PC-3 (cell line): ENCODE measurements at regions not wholly inside any gene's neighbourhood (a gene's known extent, or its start where the extent isn't known, plus 50 kb on each side); places are given as distances from the start of the nearest gene placed in this dataset.

Experiments
- ATAC-seq: fragments of 200-7000 bp; cut with Tn5 transposase; 2 replicates; pipeline ENCODE4 v1.9.1; 2020; ENCODE audit warnings: mild to moderate bottlenecking, moderate library complexity
- BruUV-seq: library from RNA; stranded (reverse); fragments of 400-500 nt; replicated peaks from 2 replicates; lab custom pipeline; 2021; lab: Mats Ljungman, UMichigan
- CTCF ChIA-PET: fragments of 300-600 bp; sonication (Branson Sonifier 250); formaldehyde crosslinking; loops from one replicate; lab custom pipeline; 2022; ENCODE audit warnings: antibody characterized with exemption; lab: Charles Lee
- POLR2A ChIA-PET: fragments of 300-600 bp; sonication (Branson Sonifier 250); formaldehyde crosslinking; loops from one replicate; lab custom pipeline; 2022; ENCODE audit warnings: antibody characterized with exemption; ENCODE audit not compliant: unreplicated experiment; lab: Charles Lee
- DNase-seq: peaks from one replicate; pipeline ENCODE4 v3.0.0-alpha.2; 2015
- H2AFZ ChIP-seq: fragments of 300-600 bp; sonication (generic); 2 replicates; pipeline ENCODE4 v1.6.0; 2016; ENCODE audit warnings: antibody characterized with exemption, low read length
- H3F3A ChIP-seq: fragments of 300-600 bp; sonication (generic); one replicate; pipeline ENCODE4 v1.6.0; 2017; ENCODE audit warnings: antibody characterized with exemption, low read length, control low read depth, mild to moderate bottlenecking; ENCODE audit not compliant: unreplicated experiment
- H3K27ac ChIP-seq: fragments of 300-600 bp; sonication (generic); 2 replicates; pipeline ENCODE4 v1.5.1; 2016; ENCODE audit warnings: mild to moderate bottlenecking, low read length
- H3K27me3 ChIP-seq: fragments of 300-600 bp; sonication (generic); 2 replicates; pipeline ENCODE4 v1.6.1; 2016; ENCODE audit warnings: low read length, mixed read lengths
- H3K36me3 ChIP-seq: fragments of 300-600 bp; sonication (generic); 2 replicates; pipeline ENCODE4 v1.6.1; 2016; ENCODE audit warnings: low read depth, mixed run types, low read length, mixed read lengths
- H3K4me1 ChIP-seq: fragments of 300-600 bp; sonication (generic); 2 replicates; pipeline ENCODE4 v1.5.1; 2016; ENCODE audit warnings: low read length; ENCODE audit not compliant: insufficient read depth
- H3K4me2 ChIP-seq: fragments of 300-600 bp; sonication (generic); 2 replicates; pipeline ENCODE4 v1.6.0; 2016; ENCODE audit warnings: low read length
- H3K4me3 ChIP-seq: fragments of 300-600 bp; sonication (generic); 2 replicates; pipeline ENCODE4 v1.5.1; 2016; ENCODE audit warnings: mild to moderate bottlenecking, low read length, mixed read lengths
- H3K79me2 ChIP-seq: fragments of 300-600 bp; sonication (generic); 2 replicates; pipeline ENCODE4 v1.6.1; 2017; ENCODE audit warnings: low read length, mixed read lengths
- H3K9ac ChIP-seq: fragments of 300-600 bp; sonication (generic); 2 replicates; pipeline ENCODE4 v1.6.0; 2016; ENCODE audit warnings: mild to moderate bottlenecking, low read length
- H3K9me2 ChIP-seq: fragments of 300-600 bp; sonication (generic); replicated peaks from 2 replicates; pipeline ENCODE4 v1.6.1; 2016; ENCODE audit warnings: mixed run types, low read length, mixed read lengths
- H3K9me3 ChIP-seq: fragments of 300-600 bp; sonication (generic); 2 replicates; pipeline ENCODE4 v1.6.1; 2016; ENCODE audit warnings: low read length, mixed read lengths
- H4K20me1 ChIP-seq: fragments of 300-600 bp; sonication (generic); 2 replicates; pipeline ENCODE4 v1.6.1; 2016; ENCODE audit warnings: low read length, mixed read lengths
- CTCF ChIP-seq: fragments of 300-600 bp; sonication (generic); conservative IDR thresholded peaks from 2 replicates; pipeline ENCODE4 v1.5.1; 2017; ENCODE audit warnings: antibody characterized with exemption, low read depth, mild to moderate bottlenecking, low read length
- EZH2 ChIP-seq: fragments of 300-600 bp; sonication (generic); IDR thresholded peaks from one replicate; pipeline ENCODE4 v1.6.1; 2017; ENCODE audit warnings: antibody characterized with exemption, mild to moderate bottlenecking, low read length; ENCODE audit not compliant: unreplicated experiment
- EZH2phosphoT487 ChIP-seq: fragments of 300-600 bp; sonication (generic); IDR thresholded peaks from 2 replicates; pipeline ENCODE4 v1.6.1; 2018; ENCODE audit warnings: mild to moderate bottlenecking, antibody characterized with exemption, low read length, borderline replicate concordance
- intact Hi-C: fragments of 100-400 bp; cut with micrococcal nuclease; formaldehyde crosslinking; loops from 2 replicates; pipeline ENCODE4 v1.9.0; 2023

GRCh38 chrX:109797311-109797975 is 64.4 kb upstream of the ACSL4 start:
- no peak overlapping the region for H2AFZ ChIP-seq
- ATAC-seq (no peak), DNase-seq (peak; percentile 10)
- no peak overlapping the region for H3K4me2 ChIP-seq
- no peaks in the 10 kb centered on the region for H3K9me3 ChIP-seq
- TF ChIP-seq EZH2phosphoT487 (no peak), EZH2 (no peak), CTCF (no peak)
- no TSS peak for BruUV-seq
- POLR2A ChIA-PET = no interaction called here
- no peaks in the 10 kb centered on the region for H3K9me2 ChIP-seq
- H3F3A ChIP-seq = no peaks in the 10 kb centered on the region
- CTCF ChIA-PET = no interaction called here
- no peak overlapping the region for H3K27ac ChIP-seq
- H4K20me1 ChIP-seq = no peaks in the 10 kb centered on the region
- no peak overlapping the region for H3K4me3 ChIP-seq
- H3K4me1 ChIP-seq = peaks cover 15% of the 10 kb centered on the region
- H3K79me2 ChIP-seq = no peaks in the 10 kb centered on the region
- no peaks in the 10 kb centered on the region for H3K36me3 ChIP-seq
- no peak overlapping the region for H3K9ac ChIP-seq
- intact Hi-C loops = no loop called here
- H3K27me3 ChIP-seq = no peaks in the 10 kb centered on the region

GRCh38 chrX:109812236-109812635 is 79.2 kb upstream of the ACSL4 start:
- ChIA-PET POLR2A (no interaction called here), CTCF (no interaction called here)
- Histone ChIP-seq H3K4me3 (no peak overlapping the region), H3K9me3 (no peaks in the 10 kb centered on the region), H4K20me1 (no peaks in the 10 kb centered on the region), H3F3A (no peaks in the 10 kb centered on the region), H3K27ac (no peak overlapping the region), H3K27me3 (no peaks in the 10 kb centered on the region), H3K4me1 (peaks cover 6% of the 10 kb centered on the region; the same call in 1 of the 2 replicates), H3K9me2 (no peaks in the 10 kb centered on the region), H3K36me3 (no peaks in the 10 kb centered on the region), H2AFZ (no peak overlapping the region), H3K79me2 (no peaks in the 10 kb centered on the region), H3K4me2 (no peak overlapping the region), H3K9ac (no peak overlapping the region)
- no TSS peak for BruUV-seq
- intact Hi-C loops = no loop called here
- TF ChIP-seq EZH2phosphoT487 = no peak
- no peak for TF ChIP-seq EZH2
- TF ChIP-seq CTCF = no peak
- DNase-seq = no peak
- ATAC-seq = no peak

- H3K9me2 ChIP-seq = no peaks in the 10 kb centered on the region
- no peaks in the 10 kb centered on the region for H3F3A ChIP-seq
- DNase-seq (no peak), ATAC-seq (no peak)
- H3K4me3 ChIP-seq = no peak overlapping the region
- ChIA-PET POLR2A (no interaction called here), CTCF (no interaction called here)
- H3K36me3 ChIP-seq = no peaks in the 10 kb centered on the region
- no peak overlapping the region for H3K4me2 ChIP-seq
- H2AFZ ChIP-seq = no peak overlapping the region
- no peaks in the 10 kb centered on the region for H3K9me3 ChIP-seq
- no peaks in the 10 kb centered on the region for H3K79me2 ChIP-seq
- BruUV-seq = no TSS peak
- H4K20me1 ChIP-seq = no peaks in the 10 kb centered on the region
- H3K27me3 ChIP-seq = no peaks in the 10 kb centered on the region
- peaks cover 6% of the 10 kb centered on the region; the same call in 1 of the 2 replicates for H3K4me1 ChIP-seq
- TF ChIP-seq CTCF = no peak
- TF ChIP-seq EZH2 = no peak
- no peak for TF ChIP-seq EZH2phosphoT487
- no peak overlapping the region for H3K27ac ChIP-seq
- intact Hi-C loops = no loop called here
- H3K9ac ChIP-seq = no peak overlapping the region
Observed at GRCh38 chrX:109813236-109813635, 80.2 kb upstream of the ACSL4 start.
